ENCODE measurements at regions not wholly inside any gene's neighbourhood (a gene's known extent, or its start where the extent isn't known, plus 50 kb on each side); places are given as distances from the start of the nearest gene placed in this dataset.
"Not testable (repeated sequence)": the region's sequence is repeated elsewhere in the genome, so short reads cannot be mapped to it uniquely, and the experiment has no call there.

DNA sequence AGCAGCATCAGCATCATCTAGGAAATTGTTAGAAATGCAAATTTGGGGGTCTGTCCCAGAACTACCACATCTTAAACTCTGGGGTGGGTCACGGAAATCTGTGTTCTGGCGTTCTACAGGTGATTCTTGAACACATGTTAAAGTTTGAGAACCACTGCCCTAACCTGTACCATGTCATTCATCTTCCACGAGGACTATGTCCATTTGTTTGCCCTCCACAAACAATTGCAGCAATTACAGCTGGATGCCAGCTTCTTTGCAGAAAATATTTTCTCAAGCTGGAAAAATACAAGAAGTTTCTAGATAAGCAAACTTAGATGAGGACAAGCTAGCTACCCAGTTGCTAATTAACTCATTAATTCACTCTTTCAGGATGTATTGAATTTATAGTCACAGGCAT lies 54.1 kb downstream of the MAFB start:
- DNase-seq (ENCODE audit: extremely low read depth in 1 of 11, low read depth in 9 of 11, low spot score in 4 of 11), result no peak

DNA sequence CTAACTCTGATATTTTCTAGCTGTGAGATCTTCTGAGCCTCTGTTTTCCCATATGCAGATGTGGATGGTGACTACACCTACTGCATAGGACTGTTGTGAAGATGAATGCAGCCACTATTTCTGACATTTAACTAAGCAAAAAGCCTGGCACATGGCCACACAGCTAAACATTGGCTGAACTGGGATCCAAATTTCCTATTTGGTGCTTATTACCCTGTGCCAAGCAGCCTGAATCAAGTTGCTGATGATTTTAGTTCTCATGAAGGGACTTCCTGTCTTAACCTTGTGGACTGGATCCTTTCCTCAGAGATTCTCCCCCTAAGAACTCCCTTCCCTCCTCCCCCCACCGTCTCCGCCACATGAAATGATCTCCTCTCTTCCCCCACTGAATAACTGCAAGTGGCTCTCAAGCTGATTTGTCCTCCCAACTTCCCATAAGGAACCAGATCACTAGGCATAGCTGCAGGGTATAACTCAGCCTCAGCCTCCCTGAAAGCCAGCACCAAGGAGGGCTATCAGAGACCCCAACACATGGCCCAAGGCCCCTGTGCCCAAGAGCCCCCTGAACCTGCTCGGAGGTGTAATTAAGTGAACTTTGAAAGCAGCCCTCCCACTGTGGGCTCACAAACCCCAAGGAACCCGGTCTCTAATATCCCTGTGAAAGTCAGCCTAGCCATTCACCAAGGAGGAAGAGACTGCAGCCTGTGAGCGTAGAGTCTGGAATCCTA lies 55.7 kb downstream of the MAFB start:
- no peak for DNase-seq (ENCODE audit: extremely low read depth in 1 of 11, low read depth in 9 of 11, low spot score in 4 of 11)

DNA sequence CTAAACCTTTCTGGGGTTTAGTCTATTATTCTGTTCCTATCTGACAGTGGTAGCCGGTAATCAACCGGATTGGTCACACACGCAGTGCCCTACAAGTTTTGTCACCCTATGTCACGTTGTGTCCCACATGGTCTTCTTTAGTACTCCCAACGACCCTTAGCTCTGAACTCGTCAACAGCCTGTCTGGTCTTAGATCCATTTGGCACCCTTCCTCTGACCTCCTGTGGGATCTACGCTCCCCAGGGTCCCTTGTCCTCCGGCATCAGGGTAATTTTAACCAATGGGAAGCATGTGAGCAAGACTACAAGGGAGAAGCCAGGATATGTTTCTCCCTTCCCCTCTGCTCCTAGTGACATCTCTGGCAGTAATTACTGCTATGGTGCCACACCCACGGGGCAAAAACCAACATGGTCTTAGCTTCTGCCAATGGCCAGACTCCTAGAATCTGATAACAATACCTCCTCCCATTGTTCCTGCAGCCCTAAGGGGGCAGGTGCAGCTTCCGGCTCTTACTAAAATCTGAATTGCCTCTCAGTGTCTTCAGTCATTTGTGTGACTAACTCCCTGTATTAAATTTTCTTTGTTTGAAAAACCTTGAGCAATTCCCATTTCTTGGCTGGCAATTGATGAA lies 56.6 kb downstream of the MAFB start:
- no peak for DNase-seq (ENCODE audit: extremely low read depth in 1 of 11, low read depth in 9 of 11, low spot score in 4 of 11)

GRCh38 chr20:40631119-40631631 lies 57.9 kb downstream of the MAFB start:
- no peak for DNase-seq (ENCODE audit: extremely low read depth in 1 of 11, low read depth in 9 of 11, low spot score in 4 of 11)

DNA sequence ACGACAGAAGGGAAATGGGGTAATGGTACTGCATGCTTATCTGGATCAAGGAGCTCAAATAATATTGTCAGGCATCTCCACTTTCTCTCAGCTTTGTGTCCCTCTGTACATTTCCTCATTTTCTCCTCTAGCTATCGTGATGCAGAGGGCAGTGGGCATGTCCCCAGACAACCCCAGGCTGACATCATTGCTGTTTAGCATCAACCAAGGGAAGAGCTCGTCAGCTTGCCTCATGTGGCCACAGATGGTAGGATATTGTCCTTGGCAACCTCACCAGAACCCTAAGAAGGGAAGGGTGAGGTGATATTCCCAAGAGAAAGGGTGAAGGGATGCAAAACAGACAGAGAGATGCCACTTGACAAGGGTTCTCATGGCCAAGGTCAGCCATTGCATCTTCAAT lies 58.3 kb downstream of the MAFB start:
- DNase-seq (ENCODE audit: extremely low read depth in 1 of 11, low read depth in 9 of 11, low spot score in 4 of 11), result no peak

DNA sequence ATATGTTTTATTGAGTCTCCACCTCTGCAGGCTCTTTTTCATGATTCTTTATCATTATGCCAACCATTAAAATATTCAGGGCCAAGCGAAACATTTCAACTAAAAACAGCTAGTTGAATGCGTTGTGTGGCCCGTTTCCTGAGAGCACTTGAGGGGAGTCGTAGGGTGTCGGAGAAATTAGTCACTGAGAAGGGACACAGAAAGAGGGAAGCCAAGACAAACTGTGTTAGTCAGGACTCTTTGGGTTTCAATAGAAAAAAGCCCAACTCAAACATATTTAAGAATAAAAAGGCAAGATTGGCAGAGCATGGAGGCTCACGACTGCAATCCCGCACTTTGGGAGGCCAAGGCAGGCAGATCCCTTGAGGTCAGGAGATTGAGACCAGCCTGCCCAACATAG lies 58.9 kb downstream of the MAFB start:
- no peak for DNase-seq (ENCODE audit: extremely low read depth in 1 of 11, low read depth in 9 of 11, low spot score in 4 of 11)

GRCh38 chr20:40628877-40629276 lies 60.2 kb downstream of the MAFB start:
- DNase-seq (ENCODE audit: extremely low read depth in 1 of 11, low read depth in 9 of 11, low spot score in 4 of 11), result no peak

- DNase-seq (ENCODE audit: extremely low read depth in 1 of 11, low read depth in 9 of 11, low spot score in 4 of 11), result not testable (repeated sequence)
These were observed 70.0 kb downstream of the MAFB start for GRCh38 chr20:40619053-40619452.

DNA sequence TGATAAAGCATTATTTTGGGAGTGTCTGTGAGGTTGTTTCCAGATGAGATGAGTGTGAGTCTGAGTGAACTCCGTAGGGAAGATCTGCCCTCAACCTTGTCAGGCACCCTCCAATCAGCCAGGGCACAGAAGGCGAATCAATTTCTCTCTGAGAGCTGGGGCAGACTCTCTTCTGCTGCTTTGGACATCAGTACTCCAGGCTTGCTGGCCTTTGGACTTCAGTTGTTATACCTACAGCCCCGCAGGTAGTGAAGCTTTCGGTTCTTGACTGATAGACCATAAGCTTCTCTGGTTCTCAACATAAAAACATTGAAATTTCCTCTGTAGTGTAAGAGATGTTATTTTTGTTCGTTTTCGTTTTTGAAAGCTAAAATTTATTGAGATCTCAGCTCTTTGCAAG lies 71.4 kb downstream of the MAFB start:
- no peak for DNase-seq (ENCODE audit: extremely low read depth in 1 of 11, low read depth in 9 of 11, low spot score in 4 of 11)

- no peak for DNase-seq (ENCODE audit: extremely low read depth in 1 of 11, low read depth in 9 of 11, low spot score in 4 of 11)
These were observed 76.2 kb downstream of the MAFB start for GRCh38 chr20:40612837-40613236.

GRCh38 chr20:40612247-40612646 lies 76.8 kb downstream of the MAFB start:
- no peak for DNase-seq (ENCODE audit: extremely low read depth in 1 of 11, low read depth in 9 of 11, low spot score in 4 of 11)

- DNase-seq (ENCODE audit: extremely low read depth in 1 of 11, low read depth in 9 of 11, low spot score in 4 of 11), result no peak
These were observed 78.3 kb downstream of the MAFB start for GRCh38 chr20:40610730-40611129.

GRCh38 chr20:40607927-40608326 lies 81.1 kb downstream of the MAFB start:
- no peak for DNase-seq (ENCODE audit: extremely low read depth in 1 of 11, low read depth in 9 of 11, low spot score in 4 of 11)

DNA sequence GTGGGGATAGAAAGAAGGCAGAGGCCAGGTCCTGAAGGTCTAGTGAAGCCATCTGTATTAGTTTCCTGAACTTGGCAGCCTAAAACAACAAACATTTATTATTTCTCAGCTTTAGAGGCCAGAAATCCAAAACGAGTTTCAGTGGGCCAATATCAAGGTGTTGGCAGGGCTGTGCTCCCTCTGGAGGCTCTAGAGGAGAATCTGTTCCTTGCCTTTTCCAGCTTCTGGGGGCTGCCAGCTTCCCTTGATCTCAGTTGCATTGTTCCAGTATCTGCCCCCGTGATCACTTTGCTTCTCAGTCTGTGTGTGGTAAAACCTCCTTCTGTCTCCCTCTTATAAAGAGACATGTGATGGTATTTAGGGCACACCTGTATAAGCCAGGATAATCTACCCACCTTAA lies 82.4 kb downstream of the MAFB start:
- no peak for DNase-seq (ENCODE audit: extremely low read depth in 1 of 11, low read depth in 9 of 11, low spot score in 4 of 11)

GRCh38 chr20:40606237-40606636 lies 82.8 kb downstream of the MAFB start:
- DNase-seq (ENCODE audit: extremely low read depth in 1 of 11, low read depth in 9 of 11, low spot score in 4 of 11), result no peak

DNA sequence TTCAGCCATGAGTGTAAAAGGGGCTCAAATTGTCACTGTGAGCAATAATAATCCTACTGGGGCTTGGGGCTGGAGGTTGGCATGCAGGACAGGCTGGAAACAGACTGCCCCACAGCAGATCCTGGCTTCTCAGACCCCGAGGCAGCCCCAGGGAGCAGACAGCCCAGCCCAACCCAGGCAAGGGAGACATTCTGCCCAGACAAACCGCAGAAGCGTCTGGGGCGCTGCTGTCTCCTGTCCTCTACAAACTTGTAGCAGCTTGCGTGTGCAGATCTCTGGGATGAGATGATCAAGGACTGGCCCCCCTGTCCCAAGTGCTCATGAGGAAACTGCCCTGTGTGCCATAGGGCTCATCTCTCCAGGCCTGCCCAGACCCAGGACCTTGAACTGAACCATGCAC lies 84.6 kb downstream of the MAFB start:
- no peak for DNase-seq (ENCODE audit: extremely low read depth in 1 of 11, low read depth in 9 of 11, low spot score in 4 of 11)

DNA sequence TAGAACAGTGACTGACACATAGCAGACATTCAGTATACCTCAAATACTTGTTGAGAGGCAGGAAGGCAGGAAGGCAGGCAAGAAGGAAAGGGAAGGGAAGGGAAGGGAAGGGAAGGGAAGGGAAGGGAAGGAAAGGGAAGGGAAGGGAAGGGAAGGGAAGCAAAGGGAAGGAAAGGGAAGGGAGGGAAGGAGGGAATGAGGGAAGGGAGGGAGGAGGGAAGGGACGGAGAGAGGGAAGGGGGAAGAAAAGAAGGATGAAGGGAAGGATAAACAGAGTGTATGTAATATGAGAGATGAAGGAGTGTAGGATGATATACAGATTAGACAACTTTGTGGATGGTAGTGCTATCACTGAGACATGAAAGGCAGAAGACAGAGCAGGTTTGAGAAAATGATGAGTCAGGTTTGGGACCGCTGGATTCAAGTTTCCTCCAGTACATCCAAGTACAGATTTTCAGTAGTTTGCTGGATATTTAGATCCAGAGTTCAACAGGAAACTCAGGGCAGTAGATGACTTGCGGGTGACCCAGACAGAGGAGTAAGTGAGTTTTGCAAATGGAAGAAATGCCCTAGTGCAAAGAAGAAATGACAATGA lies 85.9 kb downstream of the MAFB start:
- DNase-seq (ENCODE audit: extremely low read depth in 1 of 11, low read depth in 9 of 11, low spot score in 4 of 11), result no peak

- DNase-seq (ENCODE audit: extremely low read depth in 1 of 11, low read depth in 9 of 11, low spot score in 4 of 11), result no peak
These were observed 86.7 kb downstream of the MAFB start for GRCh38 chr20:40602381-40602780.

- DNase-seq (ENCODE audit: extremely low read depth in 1 of 11, low read depth in 9 of 11, low spot score in 4 of 11), result no peak
These were observed 88.4 kb downstream of the MAFB start for GRCh38 chr20:40600441-40601219.

DNA sequence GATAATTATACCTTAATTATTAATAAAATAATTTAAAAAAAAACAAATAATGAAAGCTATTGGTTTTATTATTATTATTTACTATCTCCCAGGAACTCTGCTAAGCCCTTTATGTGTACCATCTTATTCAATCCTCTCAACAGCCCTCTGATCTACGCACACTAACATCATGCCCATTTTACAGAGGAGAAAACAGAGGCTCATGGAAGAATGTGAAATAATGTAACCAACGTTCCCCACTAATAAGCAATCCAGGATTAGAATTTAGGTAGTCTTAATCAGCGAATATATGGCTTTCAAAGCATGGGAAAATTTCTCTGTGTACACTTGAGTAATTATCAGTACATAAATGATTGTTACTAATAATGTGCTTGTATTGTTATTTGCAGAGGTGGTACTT lies 89.0 kb downstream of the MAFB start:
- no peak for DNase-seq (ENCODE audit: extremely low read depth in 1 of 11, low read depth in 9 of 11, low spot score in 4 of 11)

All from renal cortex interstitium (tissue), 11 donors.